ENCODE measurements at regions not wholly inside any gene's neighbourhood (a gene's known extent, or its start where the extent isn't known, plus 50 kb on each side); places are given as distances from the start of the nearest gene placed in this dataset.

- Mint-ChIP-seq H3K9me3 (no peaks in the 10 kb centered on the region), H3K4me1 (peaks cover 0 to 4% of the 10 kb centered on the region in 2 experiments; a peak in 2 of 4 replicates), H3K27me3 (ENCODE audit: low read depth) (no peaks in the 10 kb centered on the region), H3K4me3 (no peak overlapping the region), H3K27ac (no peak overlapping the region), H3K36me3 (ENCODE audit: insufficient read depth in 1 of 3, low read depth in 3 of 3) (no peaks in the 10 kb centered on the region)
- no peak overlapping the region for H2BK5ac ChIP-seq (ENCODE audit: insufficient read length, low read length)
- H3K23ac ChIP-seq (ENCODE audit: insufficient read length, low read depth, low read length), result no peak overlapping the region
- H3K4me2 ChIP-seq (ENCODE audit: insufficient read depth, insufficient read length, low read length), result no peak overlapping the region
- H3K18ac ChIP-seq (ENCODE audit: insufficient read length, low read depth, low read length), result no peak overlapping the region
- WGBS (ENCODE audit: extremely low coverage, insufficient read length, low lambda C conversion rate), result no CpG with 5 or more reads among the region's 3 CpGs
- H3K27me3 ChIP-seq (ENCODE audit: insufficient read depth, low read length), result no peaks in the 10 kb centered on the region
- H2BK20ac ChIP-seq (ENCODE audit: low read depth, low read length, poor library complexity, severe bottlenecking), result no peak overlapping the region
- no peak overlapping the region for H4K5ac ChIP-seq (ENCODE audit: insufficient read length, low read depth, low read length)
- H3K79me2 ChIP-seq (ENCODE audit: insufficient read depth, low read length), result no peaks in the 10 kb centered on the region
- H2AFZ ChIP-seq (ENCODE audit: low read length), result no peak overlapping the region
- H2BK120ac ChIP-seq (ENCODE audit: low read depth, low read length, poor library complexity, severe bottlenecking), result no peak overlapping the region
- no peak for DNase-seq
- no peak overlapping the region for H4K8ac ChIP-seq (replicated peaks; ENCODE audit: insufficient read length, low read depth, low read length)
- H2AK5ac ChIP-seq (ENCODE audit: insufficient read length, low read length), result no peak overlapping the region
- no peak overlapping the region for H3K14ac ChIP-seq (ENCODE audit: insufficient read depth, low read length)
- no peaks in the 10 kb centered on the region; the same call in 1 of the 2 replicates for H3K4me1 ChIP-seq (ENCODE audit: insufficient read depth, low read length)
- no peak overlapping the region for H3K4ac ChIP-seq (ENCODE audit: low read depth, low read length)
- H3K9me3 ChIP-seq (ENCODE audit: control insufficient read depth, low read depth, low read length), result no peaks in the 10 kb centered on the region
- H3K27ac ChIP-seq (ENCODE audit: insufficient read length, low read depth, low read length), result no peak overlapping the region
- no peak overlapping the region for H2BK15ac ChIP-seq (ENCODE audit: low read depth, low read length)
- no peak overlapping the region for H3K56ac ChIP-seq (ENCODE audit: insufficient read length, low read depth, low read length)
- H4K20me1 ChIP-seq (ENCODE audit: control insufficient read depth, insufficient read depth, insufficient read length), result no peaks in the 10 kb centered on the region
- H2BK12ac ChIP-seq (ENCODE audit: insufficient read length, low read depth, low read length), result no peak overlapping the region
- no peaks in the 10 kb centered on the region for H3K79me1 ChIP-seq (ENCODE audit: insufficient read depth, low read depth, low read length, poor library complexity, severe bottlenecking)
- H3K23me2 ChIP-seq (ENCODE audit: insufficient read length, low read depth, low read length, poor library complexity, severe bottlenecking), result no peaks in the 10 kb centered on the region
- no peak overlapping the region for H4K91ac ChIP-seq (ENCODE audit: insufficient read length, low read depth, low read length)
- H3T11ph ChIP-seq (ENCODE audit: low read length), result no peak overlapping the region
- H3K9ac ChIP-seq (ENCODE audit: extremely low read depth, insufficient read length, low read length), result no peak overlapping the region
- no peak; the same call in 2 of the 3 replicates for TF ChIP-seq CTCF (conservative IDR thresholded peaks at IDR 0.05)
Observed at GRCh38 chr2:150136401-150136800, 351.1 kb downstream of the RND3 start.
